ENCODE measurements at regions not wholly inside any gene's neighbourhood (a gene's known extent, or its start where the extent isn't known, plus 50 kb on each side); places are given as distances from the start of the nearest gene placed in this dataset.
"Not testable (repeated sequence)": the region's sequence is repeated elsewhere in the genome, so short reads cannot be mapped to it uniquely, and the experiment has no call there.

DNA sequence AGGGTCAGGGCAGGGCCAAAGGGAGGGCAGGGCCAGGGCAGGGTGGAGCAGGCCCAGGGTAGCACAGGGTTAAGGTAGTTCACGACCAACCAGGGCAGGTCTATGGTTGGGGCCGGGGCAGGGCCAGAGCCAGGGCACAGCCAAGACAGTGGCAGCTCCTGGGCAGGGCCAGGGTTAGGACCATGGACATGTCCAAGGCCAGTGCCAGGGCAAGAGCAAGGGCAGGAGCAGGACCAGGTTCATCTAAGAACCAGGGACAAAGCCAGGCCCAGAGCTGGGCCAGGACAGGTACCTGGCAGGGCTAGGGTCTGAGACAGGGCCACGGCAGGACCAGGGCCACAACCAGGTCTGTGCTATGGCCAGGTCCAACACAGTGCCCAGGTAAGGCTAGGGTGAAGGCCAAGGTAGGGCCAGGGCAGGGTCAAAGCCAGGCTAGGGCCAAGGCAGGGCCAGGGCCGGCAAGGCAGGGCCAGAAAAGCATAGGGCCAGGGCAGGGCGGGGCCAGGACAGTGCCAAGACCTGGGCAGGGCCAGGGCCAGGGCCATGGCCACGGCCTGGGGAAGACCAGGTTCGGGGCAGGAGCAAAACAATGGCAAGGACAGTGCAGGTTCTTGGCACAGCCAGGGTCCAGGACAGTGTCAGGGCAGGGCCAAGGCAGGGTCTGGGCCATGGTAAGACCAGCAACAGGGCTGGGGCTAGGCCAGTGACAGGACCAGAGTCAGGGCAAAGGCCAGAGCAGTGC lies 2874.4 kb downstream of the RPIA start:
- not testable (repeated sequence) for H3K9ac ChIP-seq (ENCODE audit: low read length); H3K79me2 ChIP-seq (ENCODE audit: insufficient read depth, low read length); H3K4me1 Mint-ChIP-seq (ENCODE audit: low read depth, unreplicated experiment); H3K4me3 Mint-ChIP-seq (ENCODE audit: unreplicated experiment); H3K9me3 Mint-ChIP-seq (ENCODE audit: unreplicated experiment); H3K9me3 ChIP-seq (ENCODE audit: insufficient read depth, low read depth, low read length); H3K4me1 ChIP-seq (ENCODE audit: insufficient read depth, low read length); H4K20me1 ChIP-seq (ENCODE audit: insufficient read depth, low read length); H3K4me3 ChIP-seq (ENCODE audit: insufficient read depth, low read depth, low read length); H3K27me3 Mint-ChIP-seq (ENCODE audit: low read depth, unreplicated experiment); H3K27ac ChIP-seq (ENCODE audit: low read depth, low read length); H3K36me3 Mint-ChIP-seq (ENCODE audit: low read depth, unreplicated experiment); FAIRE-seq; H3K4me2 ChIP-seq (ENCODE audit: low read length); H3K27me3 ChIP-seq (ENCODE audit: insufficient read depth, low read length); H3K27ac Mint-ChIP-seq (ENCODE audit: unreplicated experiment); DNase-seq (ENCODE audit: low read depth); H3K36me3 ChIP-seq (ENCODE audit: insufficient read depth, low read length); H2AFZ ChIP-seq (ENCODE audit: low read depth, low read length)

DNA sequence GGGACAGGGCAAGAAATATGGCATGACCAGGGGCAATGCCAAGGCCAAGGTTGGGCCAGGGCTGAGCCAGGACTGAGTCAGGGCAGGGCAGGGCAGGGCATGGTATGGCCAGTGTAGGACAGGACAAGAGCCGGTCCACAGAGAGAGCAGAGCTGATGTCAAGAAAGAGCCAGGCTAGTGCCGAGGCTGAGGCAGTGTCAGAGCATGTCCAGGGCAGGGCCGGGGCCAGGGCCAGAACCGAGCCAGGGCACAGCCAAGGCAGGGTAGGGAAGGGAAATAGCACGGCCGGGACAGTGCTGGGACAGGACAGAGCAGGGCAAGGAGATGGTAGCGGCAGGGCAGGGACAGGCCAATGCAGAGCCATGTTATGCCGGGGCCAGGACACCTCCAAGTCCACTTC lies 2875.1 kb downstream of the RPIA start:
- not testable (repeated sequence) for H3K9ac ChIP-seq (ENCODE audit: low read length); H3K4me1 Mint-ChIP-seq (ENCODE audit: low read depth, unreplicated experiment); H3K9me3 ChIP-seq (ENCODE audit: insufficient read depth, low read depth, low read length); H3K4me2 ChIP-seq (ENCODE audit: low read length); H3K79me2 ChIP-seq (ENCODE audit: insufficient read depth, low read length); H2AFZ ChIP-seq (ENCODE audit: low read depth, low read length); H3K4me1 ChIP-seq (ENCODE audit: insufficient read depth, low read length); H3K4me3 Mint-ChIP-seq (ENCODE audit: unreplicated experiment); H3K27me3 ChIP-seq (ENCODE audit: insufficient read depth, low read length); H3K36me3 ChIP-seq (ENCODE audit: insufficient read depth, low read length); H3K36me3 Mint-ChIP-seq (ENCODE audit: low read depth, unreplicated experiment); H4K20me1 ChIP-seq (ENCODE audit: insufficient read depth, low read length); DNase-seq (ENCODE audit: low read depth); H3K9me3 Mint-ChIP-seq (ENCODE audit: unreplicated experiment); H3K4me3 ChIP-seq (ENCODE audit: insufficient read depth, low read depth, low read length); H3K27me3 Mint-ChIP-seq (ENCODE audit: low read depth, unreplicated experiment); H3K27ac ChIP-seq (ENCODE audit: low read depth, low read length); H3K27ac Mint-ChIP-seq (ENCODE audit: unreplicated experiment); FAIRE-seq

DNA sequence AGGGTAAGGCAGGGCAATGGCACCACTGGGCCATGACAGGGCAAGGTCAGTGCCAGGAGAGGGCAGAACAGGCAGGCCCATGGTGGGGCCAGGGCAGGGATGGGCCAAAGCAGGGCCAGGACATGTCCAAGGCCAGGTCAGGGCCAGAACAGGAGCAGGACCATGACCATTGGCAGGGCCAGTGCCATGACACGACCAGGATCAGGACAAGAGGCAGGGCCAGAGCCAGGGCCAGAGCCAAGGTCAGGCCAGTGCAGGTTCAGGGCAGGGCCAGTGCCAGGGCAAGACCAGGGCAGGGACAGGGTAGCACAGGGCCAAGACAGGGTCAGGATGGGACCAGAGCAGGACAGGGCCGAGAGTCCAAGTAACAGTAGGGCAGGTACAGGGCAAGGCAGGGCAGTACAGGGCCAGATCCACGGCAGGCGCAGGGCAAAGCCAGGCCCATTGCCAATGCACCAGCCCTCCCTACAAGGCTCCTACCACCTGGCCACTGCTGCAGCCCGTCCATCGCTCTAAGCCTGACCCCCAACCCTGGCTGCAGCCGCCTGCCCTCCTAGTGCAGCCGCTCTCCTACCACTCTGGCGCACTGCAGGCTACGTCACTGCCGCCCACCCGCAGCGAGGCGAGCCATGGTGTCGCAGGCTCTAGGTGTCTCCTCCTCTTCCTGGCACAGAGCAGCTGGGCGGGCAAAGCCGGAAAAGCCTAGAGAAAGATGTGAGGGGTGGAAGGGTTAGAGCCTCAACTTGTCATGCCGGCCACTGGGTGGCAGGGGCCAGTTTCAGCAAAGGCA lies 2876.3 kb downstream of the RPIA start:
- not testable (repeated sequence) for H3K27ac Mint-ChIP-seq (ENCODE audit: unreplicated experiment); H4K20me1 ChIP-seq (ENCODE audit: insufficient read depth, low read length); H2AFZ ChIP-seq (ENCODE audit: low read depth, low read length); H3K27me3 ChIP-seq (ENCODE audit: insufficient read depth, low read length); H3K36me3 Mint-ChIP-seq (ENCODE audit: low read depth, unreplicated experiment); H3K4me1 ChIP-seq (ENCODE audit: insufficient read depth, low read length); H3K36me3 ChIP-seq (ENCODE audit: insufficient read depth, low read length); DNase-seq (ENCODE audit: low read depth); H3K27me3 Mint-ChIP-seq (ENCODE audit: low read depth, unreplicated experiment); H3K27ac ChIP-seq (ENCODE audit: low read depth, low read length); H3K79me2 ChIP-seq (ENCODE audit: insufficient read depth, low read length); H3K9me3 ChIP-seq (ENCODE audit: insufficient read depth, low read depth, low read length); H3K4me2 ChIP-seq (ENCODE audit: low read length); FAIRE-seq; H3K9me3 Mint-ChIP-seq (ENCODE audit: unreplicated experiment); H3K9ac ChIP-seq (ENCODE audit: low read length); H3K4me3 ChIP-seq (ENCODE audit: insufficient read depth, low read depth, low read length); H3K4me3 Mint-ChIP-seq (ENCODE audit: unreplicated experiment); H3K4me1 Mint-ChIP-seq (ENCODE audit: low read depth, unreplicated experiment)

DNA sequence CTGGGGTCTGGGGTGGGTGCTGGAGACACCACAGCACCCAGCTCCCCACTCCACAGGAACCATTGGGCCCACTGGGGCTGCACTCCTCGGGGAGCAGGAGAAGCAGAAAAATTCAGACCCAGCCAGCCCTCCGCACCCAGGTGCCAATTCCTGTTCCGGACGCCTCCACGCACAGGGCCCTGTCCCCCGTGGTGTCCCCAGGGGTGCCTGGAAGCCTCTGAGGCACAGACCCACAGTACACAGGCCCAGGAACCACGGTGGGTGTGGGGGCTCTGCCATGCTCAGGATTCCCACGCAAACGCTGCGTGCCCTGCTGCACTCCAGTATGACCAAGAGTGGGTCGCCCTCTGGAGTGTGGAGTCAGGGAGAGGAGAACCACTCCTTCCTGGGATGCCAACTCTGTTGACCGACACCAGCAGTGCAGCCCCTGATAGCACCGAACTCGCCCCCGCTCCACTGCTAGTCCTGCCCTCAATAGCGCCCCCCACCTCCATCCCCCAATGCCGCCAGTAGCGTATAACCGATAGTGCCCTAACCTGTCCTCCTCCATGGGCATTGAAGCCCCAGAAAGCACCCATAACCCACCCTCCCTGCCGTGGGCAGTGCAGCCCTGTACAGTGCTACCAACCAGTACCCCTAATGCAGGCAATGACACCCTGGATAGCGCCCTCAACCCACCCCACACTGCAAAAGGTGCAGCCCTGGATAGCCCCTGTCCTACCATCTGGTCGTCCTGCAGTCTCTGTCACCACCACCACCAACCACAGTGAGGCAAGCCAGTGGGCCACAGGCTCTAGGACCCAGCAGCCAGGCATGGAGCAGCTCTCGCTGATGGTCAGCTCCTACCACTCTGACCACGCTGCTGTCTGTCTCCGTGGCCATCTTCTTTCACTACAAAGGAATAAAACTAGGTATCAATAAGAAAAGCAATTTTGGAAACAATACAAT lies 2877.2 kb downstream of the RPIA start:
- H3K9ac ChIP-seq (ENCODE audit: low read length); H3K27ac Mint-ChIP-seq (ENCODE audit: unreplicated experiment); H3K9me3 Mint-ChIP-seq (ENCODE audit: unreplicated experiment); H3K4me1 Mint-ChIP-seq (ENCODE audit: low read depth, unreplicated experiment); H3K4me3 ChIP-seq (ENCODE audit: insufficient read depth, low read depth, low read length); H3K36me3 ChIP-seq (ENCODE audit: insufficient read depth, low read length); H3K27me3 Mint-ChIP-seq (ENCODE audit: low read depth, unreplicated experiment); H3K27me3 ChIP-seq (ENCODE audit: insufficient read depth, low read length); H2AFZ ChIP-seq (ENCODE audit: low read depth, low read length); H3K4me1 ChIP-seq (ENCODE audit: insufficient read depth, low read length); H3K4me2 ChIP-seq (ENCODE audit: low read length); H3K9me3 ChIP-seq (ENCODE audit: insufficient read depth, low read depth, low read length); H3K36me3 Mint-ChIP-seq (ENCODE audit: low read depth, unreplicated experiment); H3K79me2 ChIP-seq (ENCODE audit: insufficient read depth, low read length); FAIRE-seq; H4K20me1 ChIP-seq (ENCODE audit: insufficient read depth, low read length); H3K4me3 Mint-ChIP-seq (ENCODE audit: unreplicated experiment); DNase-seq (ENCODE audit: low read depth); H3K27ac ChIP-seq (ENCODE audit: low read depth, low read length): not testable (repeated sequence)

GRCh38 chr2:91571239-91571923 lies 2879.9 kb downstream of the RPIA start:
- H3K27me3 Mint-ChIP-seq (ENCODE audit: low read depth, unreplicated experiment); H3K9me3 Mint-ChIP-seq (ENCODE audit: unreplicated experiment); H3K4me3 ChIP-seq (ENCODE audit: insufficient read depth, low read depth, low read length); H3K9ac ChIP-seq (ENCODE audit: low read length); H3K27ac ChIP-seq (ENCODE audit: low read depth, low read length); H3K4me3 Mint-ChIP-seq (ENCODE audit: unreplicated experiment); H2AFZ ChIP-seq (ENCODE audit: low read depth, low read length); H3K27me3 ChIP-seq (ENCODE audit: insufficient read depth, low read length); H3K36me3 Mint-ChIP-seq (ENCODE audit: low read depth, unreplicated experiment); H3K79me2 ChIP-seq (ENCODE audit: insufficient read depth, low read length); H4K20me1 ChIP-seq (ENCODE audit: insufficient read depth, low read length); H3K4me1 ChIP-seq (ENCODE audit: insufficient read depth, low read length); H3K27ac Mint-ChIP-seq (ENCODE audit: unreplicated experiment); FAIRE-seq; H3K4me1 Mint-ChIP-seq (ENCODE audit: low read depth, unreplicated experiment); H3K36me3 ChIP-seq (ENCODE audit: insufficient read depth, low read length); H3K4me2 ChIP-seq (ENCODE audit: low read length); DNase-seq (ENCODE audit: low read depth); H3K9me3 ChIP-seq (ENCODE audit: insufficient read depth, low read depth, low read length): not testable (repeated sequence)
